Esophagus squamous epithelium (tissue), 4 donors: ENCODE measurements at regions not wholly inside any gene's neighbourhood (a gene's known extent, or its start where the extent isn't known, plus 50 kb on each side); places are given as distances from the start of the nearest gene placed in this dataset.
"Not testable (repeated sequence)": the region's sequence is repeated elsewhere in the genome, so short reads cannot be mapped to it uniquely, and the experiment has no call there.

Experiments used
- CTCF ChIP-seq, 6 experiments: fragments of 450-650 bp in 4 of 6; fragments of 200-600 bp in 2 of 6; sonication (generic) in 2 of 6; IDR thresholded peaks; one replicate each; pipeline ENCODE4 v1.5.1; 2016 to 2019; ENCODE audit warnings: antibody characterized with exemption in 6 of 6, mild to moderate bottlenecking in 4 of 6, moderate library complexity in 4 of 6
- POLR2A ChIP-seq, 4 donors: fragments of 450-650 bp; IDR thresholded peaks; one replicate each; pipeline ENCODE4 v1.6.1; 2017; ENCODE audit warnings: antibody characterized with exemption in 4 of 4, mild to moderate bottlenecking in 4 of 4, moderate library complexity in 3 of 4

GRCh38 chr2:131775903-131776506 is 248.3 kb downstream of the CCDC74A start:
- TF ChIP-seq CTCF, POLR2A (IDR thresholded peaks at IDR 0.05): not testable (repeated sequence)
